HCT116 (cell line): ENCODE measurements at regions not wholly inside any gene's neighbourhood (a gene's known extent, or its start where the extent isn't known, plus 50 kb on each side); places are given as distances from the start of the nearest gene placed in this dataset.

Source experiments
- ATAC-seq: fragments of 200-7000 bp; cut with Tn5 transposase; 2 replicates; pipeline ENCODE4 v1.9.1; 2020; ENCODE audit warnings: mild to moderate bottlenecking, moderate library complexity
- BruUV-seq: library from RNA; stranded (reverse); fragments of 400-500 nt; replicated peaks from 2 replicates; lab custom pipeline; 2021; lab: Mats Ljungman, UMichigan
- CTCF ChIA-PET: fragments of 300-600 bp; sonication (Branson Sonifier 250); formaldehyde crosslinking; loops from one replicate; lab custom pipeline; 2021; ENCODE audit warnings: antibody characterized with exemption; lab: Charles Lee
- POLR2A ChIA-PET: fragments of 300-600, 350-600 bp; sonication (Branson Sonifier 250); formaldehyde crosslinking; loops from one replicate; lab custom pipeline; 2021; ENCODE audit warnings: antibody characterized with exemption; lab: Charles Lee
- RAD21 ChIA-PET, 2 experiments: fragments of 300-600 bp; sonication (Branson Sonifier 250); formaldehyde crosslinking; loops; one replicate each; lab custom pipeline; 2023; ENCODE audit warnings: low total read pairs in 2 of 2; ENCODE audit not compliant: uncharacterized antibody in 2 of 2, unreplicated experiment in 2 of 2, low non-redundant PET in 1 of 2; lab: Charles Lee
- DNase-seq: peaks from one replicate; pipeline ENCODE4 v3.0.0-alpha.2; 2010; ENCODE audit warnings: low read depth, low spot score
- H2AFZ ChIP-seq: fragments of 200-600 bp; shearing (Covaris generic), sonication (generic); 2 replicates; pipeline ENCODE4 v1.6.1; 2017; ENCODE audit warnings: low read depth, mixed run types, mixed read lengths, antibody characterized with exemption, low read length; ENCODE audit not compliant: poor library complexity, severe bottlenecking
- H3K27ac ChIP-seq: 2 replicates; pipeline ENCODE4 v1.5.1; 2012; ENCODE audit warnings: low read depth, low read length
- H3K27me3 ChIP-seq: fragments of 200-600 bp; sonication (generic); 2 replicates; pipeline ENCODE4 v1.6.1; 2016; ENCODE audit warnings: mixed run types, low read length, mixed read lengths; ENCODE audit not compliant: insufficient read depth
- H3K36me3 ChIP-seq, 2 experiments: fragments of 200-500 bp in 1 of 2; fragments of 200-600 bp in 1 of 2; sonication (Bioruptor generic) in 1 of 2; sonication (generic) in 1 of 2; 2 replicates each; pipeline versions ENCODE4 v1.5.1 to v1.6.1; 2014 to 2016; ENCODE audit warnings: low read length in 2 of 2, inconsistent platforms in 1 of 2, mixed read lengths in 1 of 2, mixed run types in 1 of 2; ENCODE audit not compliant: insufficient read depth in 2 of 2, control insufficient read depth in 1 of 2
- H3K4me1 ChIP-seq, 2 experiments: fragments of 200-600 bp in 1 of 2; sonication (generic) in 1 of 2; 2 replicates each; pipeline versions ENCODE4 v1.5.1 to v1.6.1; 2012 to 2017; ENCODE audit warnings: low read length in 2 of 2, inconsistent platforms in 1 of 2, mild to moderate bottlenecking in 1 of 2, mixed read lengths in 1 of 2, mixed run types in 1 of 2, moderate library complexity in 1 of 2; ENCODE audit not compliant: insufficient read depth in 2 of 2, control insufficient read depth in 1 of 2
- H3K4me2 ChIP-seq: fragments of 200-600 bp; sonication (generic); 2 replicates; pipeline ENCODE4 v1.6.1; 2017; ENCODE audit warnings: mixed run types, low read length, mixed read lengths
- H3K4me3 ChIP-seq, 2 experiments: fragments of 200-600 bp in 1 of 2; sonication (generic) in 1 of 2; replicated peaks in 1 of 2; 2 replicates each; pipeline ENCODE4 v1.5.1; 2011 to 2016; ENCODE audit warnings: low read length in 2 of 2, control low read depth in 1 of 2, low read depth in 1 of 2, mild to moderate bottlenecking in 1 of 2, mixed read lengths in 1 of 2, mixed run types in 1 of 2
- H3K79me2 ChIP-seq: fragments of 200-600 bp; sonication (generic); 2 replicates; pipeline ENCODE4 v1.6.1; 2017; ENCODE audit warnings: mild to moderate bottlenecking, mixed run types, low read length, moderate library complexity, mixed read lengths; ENCODE audit not compliant: insufficient read depth
- H3K9ac ChIP-seq: fragments of 200-600 bp; sonication (generic); 2 replicates; pipeline ENCODE4 v1.6.1; 2016; ENCODE audit warnings: low read length, mixed read lengths
- H3K9me2 ChIP-seq: fragments of 200-600 bp; sonication (generic), shearing (Covaris generic); 2 replicates; pipeline ENCODE4 v1.6.1; 2017; ENCODE audit warnings: mixed run types, mild to moderate bottlenecking, moderate library complexity; ENCODE audit not compliant: insufficient read depth
- H3K9me3 ChIP-seq, 2 experiments: fragments of 200-500 bp in 1 of 2; fragments of 200-600 bp in 1 of 2; sonication (Bioruptor generic) in 1 of 2; sonication (generic) in 1 of 2; 2 replicates each; pipeline ENCODE4 v1.6.1; 2014 to 2017; ENCODE audit warnings: low read length in 2 of 2, mixed read lengths in 2 of 2, inconsistent platforms in 1 of 2, low read depth in 1 of 2, mild to moderate bottlenecking in 1 of 2, mixed run types in 1 of 2, moderate library complexity in 1 of 2; ENCODE audit not compliant: control insufficient read depth in 1 of 2, insufficient read depth in 1 of 2
- H4K20me1 ChIP-seq: fragments of 200-600 bp; sonication (generic), shearing (Covaris generic); 2 replicates; pipeline ENCODE4 v1.6.1; 2017; ENCODE audit warnings: mixed run types, mild to moderate bottlenecking, moderate library complexity; ENCODE audit not compliant: insufficient read depth
- ATF3 ChIP-seq: IDR thresholded peaks from 2 replicates; pipeline ENCODE4 v1.6.1; 2012
- CBX3 ChIP-seq: IDR thresholded peaks from 2 replicates; pipeline ENCODE4 v1.6.1; 2012; ENCODE audit warnings: low read depth
- CEBPB ChIP-seq: IDR thresholded peaks from 2 replicates; pipeline ENCODE4 v1.6.1; 2012; ENCODE audit warnings: low read depth
- CTCF ChIP-seq, 3 experiments: fragments of 200-600 bp in 1 of 3; sonication (generic) in 1 of 3; IDR thresholded peaks in 2 of 3; conservative IDR thresholded peaks in 1 of 3; 2 replicates each; pipeline ENCODE4 v1.5.1; 2012 to 2017; ENCODE audit warnings: low read depth in 2 of 3, low read length in 2 of 3, antibody characterized with exemption in 1 of 3, borderline replicate concordance in 1 of 3, control low read depth in 1 of 3, mild to moderate bottlenecking in 1 of 3, mixed read lengths in 1 of 3, mixed run types in 1 of 3, moderate library complexity in 1 of 3; ENCODE audit not compliant: insufficient read depth in 1 of 3
- EGR1 ChIP-seq: IDR thresholded peaks from 2 replicates; pipeline ENCODE4 v1.6.1; 2012; ENCODE audit warnings: low read depth
- EZH2 ChIP-seq: fragments of 200-600 bp; sonication (generic); IDR thresholded peaks from 2 replicates; pipeline ENCODE4 v1.6.1; 2017; ENCODE audit warnings: antibody characterized with exemption, mixed run types
- FOSL1 ChIP-seq: IDR thresholded peaks from 2 replicates; pipeline ENCODE4 v1.6.1; 2012; ENCODE audit warnings: low read depth
- POLR2A ChIP-seq: IDR thresholded peaks from 2 replicates; pipeline ENCODE4 v1.7.0; 2011; ENCODE audit warnings: borderline replicate concordance; ENCODE audit not compliant: insufficient read depth, insufficient read length; ENCODE audit errors: extremely low read depth
- RAD21 ChIP-seq: IDR thresholded peaks from 2 replicates; pipeline ENCODE4 v1.6.1; 2012; ENCODE audit warnings: low read depth, mild to moderate bottlenecking
- SIN3A ChIP-seq: IDR thresholded peaks from 2 replicates; pipeline ENCODE4 v1.6.1; 2012; ENCODE audit warnings: low read depth
- SP1 ChIP-seq: IDR thresholded peaks from 2 replicates; pipeline ENCODE4 v1.6.1; 2012; ENCODE audit warnings: low read depth
- SRF ChIP-seq: IDR thresholded peaks from 2 replicates; pipeline ENCODE4 v1.6.1; 2012; ENCODE audit warnings: low read depth
- ZBTB33 ChIP-seq: IDR thresholded peaks from 2 replicates; pipeline ENCODE4 v1.6.1; 2011; ENCODE audit warnings: mild to moderate bottlenecking, low read length, moderate library complexity; ENCODE audit not compliant: insufficient replicate concordance; ENCODE audit errors: extremely low read depth
- ZFX ChIP-seq: fragments of 450-650 bp; IDR thresholded peaks from 2 replicates; pipeline ENCODE4 v1.6.1; 2017
- ZNF274 ChIP-seq: fragments of 200-500 bp; sonication (Bioruptor generic); IDR thresholded peaks from 2 replicates; pipeline ENCODE4 v1.6.1; 2014; ENCODE audit warnings: mild to moderate bottlenecking, low read depth, low read length, inconsistent platforms
- intact Hi-C: fragments of 100-400 bp; cut with micrococcal nuclease; formaldehyde crosslinking; loops from 2 replicates; pipeline ENCODE4 v1.10.0; 2022

GRCh38 chr12:23185346-23185745 is 560.4 kb downstream of the ETNK1 start:
- POLR2A ChIA-PET: no interaction called here
- no peaks in the 10 kb centered on the region for H3K27me3 ChIP-seq
- CTCF ChIA-PET: no interaction called here
- TF ChIP-seq CBX3 (no peak), SP1 (no peak), CTCF (IDR thresholded peaks at IDR 0.05 in 2 of 3, conservative IDR thresholded peaks at IDR 0.05 in 1 of 3; ENCODE audit: borderline replicate concordance in 1 of 3, insufficient read depth in 1 of 3, low read depth in 2 of 3, low read length in 2 of 3) (no peak), FOSL1 (no peak), EGR1 (no peak), SRF (no peak), CEBPB (no peak), SIN3A (no peak), ATF3 (no peak), ZFX (no peak), EZH2 (no peak), ZBTB33 (no peak), POLR2A (no peak), RAD21 (no peak), ZNF274 (no peak)
- H3K4me1 ChIP-seq: no peaks in the 10 kb centered on the region
- H3K27ac ChIP-seq: no peak overlapping the region
- H3K9me3 ChIP-seq: peaks cover 3 to 9% of the 10 kb centered on the region in 2 experiments; a peak in 2 of 4 replicates
- DNase-seq (no peak), ATAC-seq (no peak)
- no peak overlapping the region for H3K4me3 ChIP-seq
- no peaks in the 10 kb centered on the region for H3K79me2 ChIP-seq
- H3K36me3 ChIP-seq: no peaks in the 10 kb centered on the region
- RAD21 ChIA-PET: no interaction called here
- intact Hi-C loops: no loop called here
- no peaks in the 10 kb centered on the region for H3K9me2 ChIP-seq
- no peak overlapping the region for H3K4me2 ChIP-seq
- no peak overlapping the region for H3K9ac ChIP-seq
- no TSS peak for BruUV-seq
- H2AFZ ChIP-seq: no peak overlapping the region
- no peaks in the 10 kb centered on the region for H4K20me1 ChIP-seq
